Heart right ventricle (tissue), 16 donors: ENCODE measurements at regions not wholly inside any gene's neighbourhood (a gene's known extent, or its start where the extent isn't known, plus 50 kb on each side); places are given as distances from the start of the nearest gene placed in this dataset.

Experiments used
- ATAC-seq, 8 donors: fragments of 200-7000 bp; cut with Tn5 transposase; one replicate each; pipeline ENCODE4 v1.9.1; 2020; ENCODE audit warnings: mild to moderate bottlenecking in 8 of 8, moderate library complexity in 8 of 8, moderate number of reproducible peaks in 1 of 8
- DNase-seq, 2 donors: peaks; one replicate each; pipeline ENCODE4 v3.0.0-alpha.2; 2020
- H3K27ac ChIP-seq, 10 donors: fragments of 200-600 bp; sonication (generic) in 2 of 10; one replicate each; pipeline versions ENCODE4 v1.5.0 to v1.8.0; 2020 to 2022; ENCODE audit warnings: mild to moderate bottlenecking in 3 of 10
- H3K27me3 ChIP-seq, 7 donors: fragments of 200-600 bp; one replicate each; pipeline ENCODE4 v1.8.0; 2021 to 2022; ENCODE audit warnings: mild to moderate bottlenecking in 2 of 7
- H3K36me3 ChIP-seq, 9 donors: fragments of 200-600 bp; sonication (generic) in 1 of 9; one replicate each; pipeline versions ENCODE4 v1.5.0 to v1.8.0; 2020 to 2022; ENCODE audit warnings: mild to moderate bottlenecking in 2 of 9
- H3K4me1 ChIP-seq, 9 donors: fragments of 200-600 bp; sonication (generic) in 1 of 9; one replicate each; pipeline versions ENCODE4 v1.5.0 to v1.8.0; 2020 to 2022; ENCODE audit warnings: mild to moderate bottlenecking in 4 of 9
- H3K4me3 ChIP-seq, 10 donors: fragments of 200-600 bp; sonication (generic) in 2 of 10; one replicate each; pipeline versions ENCODE4 v1.5.0 to v1.8.0; 2020 to 2022; ENCODE audit warnings: mild to moderate bottlenecking in 7 of 10, moderate library complexity in 2 of 10
- H3K9me3 ChIP-seq, 11 donors: fragments of 200-600 bp in 10 of 11; sonication (generic) in 2 of 11; one replicate each; pipeline versions ENCODE4 v1.5.0 to v1.8.0; 2013 to 2022; ENCODE audit warnings: mild to moderate bottlenecking in 2 of 11, control low read depth in 1 of 11, moderate library complexity in 1 of 11
- WGBS, 2 donors: extraction: QIAGEN DNeasy Blood & Tissue Kit; methylation state at CpG; one replicate each; pipeline ENCODE4 v1.1.7; 2013; ENCODE audit warnings: inconsistent platforms in 1 of 2; 5-methylcytosine and 5-hydroxymethylcytosine counted together
- intact Hi-C, 10 donors: fragments of 100-400 bp; cut with DNase I; formaldehyde crosslinking; loops; one replicate each; pipeline versions ENCODE4 v1.11.1 to v1.14.2; 2022
- TF ChIP-seq, protein P1 (sequence below), 9 donors: fragments of 200-600 bp; sonication (generic) in 2 of 9; IDR thresholded peaks; one replicate each; pipeline versions ENCODE4 v1.5.0 to v1.8.0; 2021 to 2022; ENCODE audit warnings: antibody characterized with exemption in 9 of 9, mild to moderate bottlenecking in 5 of 9, moderate library complexity in 1 of 9
- donor health status: Arrhythmogenic right ventricular cardiomyopathy.
- donor health status: ischemic (EF 13 %, LVEDD 7.1; RV severe dilation, severe dysfunction).
- donor health status: healthy with polysubstance abuse.
- donor health status: DM: no; HTN: yes; CAD: no.
- donor health status: DM: no; HTN: no; CAD: no.
- donor health status: ischemic (EF 25% LVEDD 6.9; RV normal size, moderate dysfunction).
- donor health status: ischemic (EF 25% LVEDD 5.7; RV mildly dilated, moderate dysfunction).
- donor health status: healthy.
- donor health status: DM: yes; HTN: yes; CAD: no.
- donor health status: Ischemic cardiomyopathy.
- donor health status: ischemic (EF 35%, LVEDD 5.7; RV mildly dilated, moderate dysfunction).
- donor health status: nonischemic (EF 11% LVEDD 7.7; RV severe dilation, severe dysfunction).
- donor health status: DM: yes; HTN: yes; CAD: no.
- donor health status: PGD.
- donor health status: ischemic (EF 29% LVEDD 5.4; RV normal size, mild dysfunction).
- donor health status: nonischemic (EF 23%, LVEDD 6.1; RV moderate dilation, normal function).

- Histone ChIP-seq H3K36me3 (no peaks in the 10 kb centered on the region), H3K4me3 (no peak overlapping the region), H3K9me3 (no peaks in the 10 kb centered on the region), H3K27ac (no peak overlapping the region), H3K27me3 (peaks cover 0 to 9% (median 0%) of the 10 kb centered on the region in 7 donors), H3K4me1 (no peaks in the 10 kb centered on the region)
- DNase-seq, result no peak
- WGBS, 2 donors, result 81 to 86% methylated on average over 14 of the region's 14 CpGs
- intact Hi-C loops, result no loop called here
- TF ChIP-seq, protein P1, sequence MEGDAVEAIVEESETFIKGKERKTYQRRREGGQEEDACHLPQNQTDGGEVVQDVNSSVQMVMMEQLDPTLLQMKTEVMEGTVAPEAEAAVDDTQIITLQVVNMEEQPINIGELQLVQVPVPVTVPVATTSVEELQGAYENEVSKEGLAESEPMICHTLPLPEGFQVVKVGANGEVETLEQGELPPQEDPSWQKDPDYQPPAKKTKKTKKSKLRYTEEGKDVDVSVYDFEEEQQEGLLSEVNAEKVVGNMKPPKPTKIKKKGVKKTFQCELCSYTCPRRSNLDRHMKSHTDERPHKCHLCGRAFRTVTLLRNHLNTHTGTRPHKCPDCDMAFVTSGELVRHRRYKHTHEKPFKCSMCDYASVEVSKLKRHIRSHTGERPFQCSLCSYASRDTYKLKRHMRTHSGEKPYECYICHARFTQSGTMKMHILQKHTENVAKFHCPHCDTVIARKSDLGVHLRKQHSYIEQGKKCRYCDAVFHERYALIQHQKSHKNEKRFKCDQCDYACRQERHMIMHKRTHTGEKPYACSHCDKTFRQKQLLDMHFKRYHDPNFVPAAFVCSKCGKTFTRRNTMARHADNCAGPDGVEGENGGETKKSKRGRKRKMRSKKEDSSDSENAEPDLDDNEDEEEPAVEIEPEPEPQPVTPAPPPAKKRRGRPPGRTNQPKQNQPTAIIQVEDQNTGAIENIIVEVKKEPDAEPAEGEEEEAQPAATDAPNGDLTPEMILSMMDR (IDR thresholded peaks at IDR 0.05), result no peak
- ATAC-seq, result no peak
Observed at GRCh38 chr5:178781936-178782335, 51.5 kb upstream of the ZNF354A start.

DNA sequence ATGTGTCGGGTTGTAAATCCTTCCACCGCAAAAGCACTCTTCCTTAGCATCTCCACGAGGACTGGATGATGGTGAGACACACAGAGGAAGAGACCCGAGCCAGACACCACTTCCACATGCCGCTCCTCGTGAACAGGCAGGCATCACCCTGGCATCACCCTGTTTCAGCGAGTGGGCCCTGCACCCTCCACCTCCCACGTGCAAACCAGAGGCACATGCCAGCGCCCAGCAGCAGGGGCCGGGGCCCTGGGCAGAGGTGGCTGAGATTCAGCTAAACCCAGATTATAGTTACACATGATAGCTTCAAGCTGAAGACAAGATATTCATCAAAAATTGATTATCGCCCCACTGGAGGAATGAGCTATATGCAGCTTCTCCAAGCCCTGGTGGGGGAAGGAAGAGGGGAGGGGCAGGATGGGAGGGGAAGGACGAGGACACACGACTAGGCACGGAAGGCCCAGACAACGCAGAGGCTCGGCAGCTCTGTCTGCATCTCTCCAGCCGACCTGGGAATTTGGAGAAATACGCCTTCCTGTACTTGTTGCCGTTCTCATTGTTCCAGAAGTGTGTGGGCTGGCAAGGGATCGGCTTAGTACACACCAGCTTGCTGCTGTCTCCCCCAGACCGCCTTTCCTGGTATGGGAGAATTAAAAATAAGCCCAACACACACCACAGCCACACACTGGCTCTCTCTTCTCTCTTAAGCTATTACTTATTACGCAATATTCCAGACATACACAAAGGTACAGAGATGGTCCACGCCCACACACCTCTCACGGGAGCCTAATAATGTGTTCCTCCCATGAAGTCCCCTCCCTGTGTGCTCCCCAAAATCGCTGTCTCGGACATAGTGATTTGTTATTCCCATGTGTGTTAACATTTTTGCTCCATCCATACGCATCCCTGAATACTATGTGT lies 50.4 kb upstream of the ZNF354A start:
- TF ChIP-seq, protein P1 (IDR thresholded peaks at IDR 0.05), result no peak
- Histone ChIP-seq H3K36me3 (no peaks in the 10 kb centered on the region), H3K4me1 (no peaks in the 10 kb centered on the region), H3K27ac (no peak overlapping the region), H3K4me3 (no peak overlapping the region), H3K27me3 (peaks cover 0 to 9% (median 0%) of the 10 kb centered on the region in 7 donors), H3K9me3 (no peaks in the 10 kb centered on the region)
- no peak for ATAC-seq
- intact Hi-C loops, result no loop called here
- DNase-seq, result no peak
- WGBS, 2 donors, result 75 to 83% methylated on average over 27 of the region's 27 CpGs
